ENCODE measurements at regions not wholly inside any gene's neighbourhood (a gene's known extent, or its start where the extent isn't known, plus 50 kb on each side); places are given as distances from the start of the nearest gene placed in this dataset.

DNA sequence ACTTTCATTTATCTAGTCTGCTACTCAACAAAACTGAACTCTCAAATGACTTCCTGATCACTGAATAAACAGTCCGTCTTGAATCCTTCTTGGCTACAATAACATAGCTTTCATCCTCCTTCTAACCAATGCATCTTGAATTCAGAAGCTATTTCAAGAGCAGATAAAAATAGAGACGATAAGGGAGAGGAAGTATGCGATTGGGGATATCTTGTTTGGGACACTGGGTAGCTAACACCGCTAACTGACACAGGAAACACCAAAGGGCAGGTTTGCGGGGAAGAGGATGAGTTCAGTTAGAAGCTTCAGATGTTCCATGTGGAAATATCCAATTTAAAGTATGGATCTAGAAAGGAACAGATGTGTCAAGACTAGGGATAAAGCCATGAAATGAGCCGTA is 102.5 kb downstream of the SLC41A2 start:
- no peak for ATAC-seq
- Histone ChIP-seq H3K4me3 (ENCODE audit: low read depth in 2 of 2, low read length in 2 of 2) (no peak overlapping the region), H3K27ac (ENCODE audit: low read length) (no peak overlapping the region), H3K36me3 (ENCODE audit: control insufficient read depth, insufficient read depth, low read length) (no peaks in the 10 kb centered on the region), H3K27me3 (ENCODE audit: control insufficient read depth, insufficient read depth, low read length) (no peaks in the 10 kb centered on the region), H3K4me1 (ENCODE audit: control insufficient read depth, insufficient read depth, low read length) (no peaks in the 10 kb centered on the region), H3K9me3 (ENCODE audit: control insufficient read depth, insufficient read depth, low read depth, low read length) (no peaks in the 10 kb centered on the region)
- CTCF ChIA-PET: no interaction called here
- intact Hi-C loops (cut with micrococcal nuclease; ENCODE audit: unreplicated experiment): no loop called here
- DNase-seq (ENCODE audit: low read depth, low spot score): no peak
- BruUV-seq (replicated peaks): no TSS peak
- TF ChIP-seq TCF7L2 (IDR thresholded peaks at IDR 0.05; ENCODE audit: low read depth, low read length): no peak
- TF ChIP-seq SIN3A (IDR thresholded peaks at IDR 0.05; ENCODE audit: borderline replicate concordance, insufficient read depth, low read depth, low read length): no peak
- TF ChIP-seq, protein P1, sequence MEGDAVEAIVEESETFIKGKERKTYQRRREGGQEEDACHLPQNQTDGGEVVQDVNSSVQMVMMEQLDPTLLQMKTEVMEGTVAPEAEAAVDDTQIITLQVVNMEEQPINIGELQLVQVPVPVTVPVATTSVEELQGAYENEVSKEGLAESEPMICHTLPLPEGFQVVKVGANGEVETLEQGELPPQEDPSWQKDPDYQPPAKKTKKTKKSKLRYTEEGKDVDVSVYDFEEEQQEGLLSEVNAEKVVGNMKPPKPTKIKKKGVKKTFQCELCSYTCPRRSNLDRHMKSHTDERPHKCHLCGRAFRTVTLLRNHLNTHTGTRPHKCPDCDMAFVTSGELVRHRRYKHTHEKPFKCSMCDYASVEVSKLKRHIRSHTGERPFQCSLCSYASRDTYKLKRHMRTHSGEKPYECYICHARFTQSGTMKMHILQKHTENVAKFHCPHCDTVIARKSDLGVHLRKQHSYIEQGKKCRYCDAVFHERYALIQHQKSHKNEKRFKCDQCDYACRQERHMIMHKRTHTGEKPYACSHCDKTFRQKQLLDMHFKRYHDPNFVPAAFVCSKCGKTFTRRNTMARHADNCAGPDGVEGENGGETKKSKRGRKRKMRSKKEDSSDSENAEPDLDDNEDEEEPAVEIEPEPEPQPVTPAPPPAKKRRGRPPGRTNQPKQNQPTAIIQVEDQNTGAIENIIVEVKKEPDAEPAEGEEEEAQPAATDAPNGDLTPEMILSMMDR (IDR thresholded peaks at IDR 0.05): no peak
- TF ChIP-seq, protein P2, sequence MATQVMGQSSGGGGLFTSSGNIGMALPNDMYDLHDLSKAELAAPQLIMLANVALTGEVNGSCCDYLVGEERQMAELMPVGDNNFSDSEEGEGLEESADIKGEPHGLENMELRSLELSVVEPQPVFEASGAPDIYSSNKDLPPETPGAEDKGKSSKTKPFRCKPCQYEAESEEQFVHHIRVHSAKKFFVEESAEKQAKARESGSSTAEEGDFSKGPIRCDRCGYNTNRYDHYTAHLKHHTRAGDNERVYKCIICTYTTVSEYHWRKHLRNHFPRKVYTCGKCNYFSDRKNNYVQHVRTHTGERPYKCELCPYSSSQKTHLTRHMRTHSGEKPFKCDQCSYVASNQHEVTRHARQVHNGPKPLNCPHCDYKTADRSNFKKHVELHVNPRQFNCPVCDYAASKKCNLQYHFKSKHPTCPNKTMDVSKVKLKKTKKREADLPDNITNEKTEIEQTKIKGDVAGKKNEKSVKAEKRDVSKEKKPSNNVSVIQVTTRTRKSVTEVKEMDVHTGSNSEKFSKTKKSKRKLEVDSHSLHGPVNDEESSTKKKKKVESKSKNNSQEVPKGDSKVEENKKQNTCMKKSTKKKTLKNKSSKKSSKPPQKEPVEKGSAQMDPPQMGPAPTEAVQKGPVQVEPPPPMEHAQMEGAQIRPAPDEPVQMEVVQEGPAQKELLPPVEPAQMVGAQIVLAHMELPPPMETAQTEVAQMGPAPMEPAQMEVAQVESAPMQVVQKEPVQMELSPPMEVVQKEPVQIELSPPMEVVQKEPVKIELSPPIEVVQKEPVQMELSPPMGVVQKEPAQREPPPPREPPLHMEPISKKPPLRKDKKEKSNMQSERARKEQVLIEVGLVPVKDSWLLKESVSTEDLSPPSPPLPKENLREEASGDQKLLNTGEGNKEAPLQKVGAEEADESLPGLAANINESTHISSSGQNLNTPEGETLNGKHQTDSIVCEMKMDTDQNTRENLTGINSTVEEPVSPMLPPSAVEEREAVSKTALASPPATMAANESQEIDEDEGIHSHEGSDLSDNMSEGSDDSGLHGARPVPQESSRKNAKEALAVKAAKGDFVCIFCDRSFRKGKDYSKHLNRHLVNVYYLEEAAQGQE (IDR thresholded peaks at IDR 0.05; ENCODE audit: insufficient read depth in 1 of 2, low read depth in 2 of 2, low read length in 1 of 2): no peak
- TF ChIP-seq POLR2AphosphoS5 (IDR thresholded peaks at IDR 0.05; ENCODE audit: low read depth, low read length): no peak
- in situ Hi-C loops (cut with HindIII; ENCODE audit: low pct_unique_long_range_greater_than_20kb, low sequenced_read_pairs): no loop called here
- POLR2A ChIA-PET: no interaction called here

DNA sequence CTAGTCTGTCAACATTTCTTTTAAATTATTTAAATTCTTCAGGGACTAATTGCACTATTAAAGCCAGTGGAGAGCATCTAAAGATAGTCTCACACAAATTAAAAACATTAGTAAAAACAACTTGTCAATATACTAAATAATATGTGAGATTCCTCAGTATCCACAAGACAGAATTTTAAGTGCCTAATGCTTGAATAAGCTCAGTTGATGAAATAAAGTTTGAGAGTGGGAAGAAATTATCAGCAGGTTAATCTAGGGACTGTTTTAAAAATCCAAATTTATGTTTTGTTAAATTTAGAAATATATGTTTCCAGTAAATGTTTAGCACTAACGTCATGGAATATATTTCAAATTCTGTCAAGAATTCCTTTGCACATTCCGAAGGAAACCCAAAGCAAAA is 105.2 kb downstream of the SLC41A2 start:
- BruUV-seq (replicated peaks): no TSS peak
- no peak for TF ChIP-seq SIN3A (IDR thresholded peaks at IDR 0.05; ENCODE audit: borderline replicate concordance, insufficient read depth, low read depth, low read length)
- TF ChIP-seq POLR2AphosphoS5 (IDR thresholded peaks at IDR 0.05; ENCODE audit: low read depth, low read length): no peak
- no peak for TF ChIP-seq TCF7L2 (IDR thresholded peaks at IDR 0.05; ENCODE audit: low read depth, low read length)
- TF ChIP-seq, protein P2 (IDR thresholded peaks at IDR 0.05; ENCODE audit: insufficient read depth in 1 of 2, low read depth in 2 of 2, low read length in 1 of 2): no peak
- TF ChIP-seq, protein P1 (IDR thresholded peaks at IDR 0.05): no peak
- H3K27ac ChIP-seq (ENCODE audit: low read length): no peak overlapping the region
- CTCF ChIA-PET: no interaction called here
- in situ Hi-C loops (cut with HindIII; ENCODE audit: low pct_unique_long_range_greater_than_20kb, low sequenced_read_pairs) (no loop called here), intact Hi-C loops (cut with micrococcal nuclease; ENCODE audit: unreplicated experiment) (no loop called here)
- DNase-seq (ENCODE audit: low read depth, low spot score) (no peak), ATAC-seq (no peak)
- POLR2A ChIA-PET: no interaction called here
- no peak overlapping the region for H3K4me3 ChIP-seq (ENCODE audit: low read depth in 2 of 2, low read length in 2 of 2)
- no peaks in the 10 kb centered on the region for H3K9me3 ChIP-seq (ENCODE audit: control insufficient read depth, insufficient read depth, low read depth, low read length)
- H3K27me3 ChIP-seq (ENCODE audit: control insufficient read depth, insufficient read depth, low read length): no peaks in the 10 kb centered on the region
- H3K36me3 ChIP-seq (ENCODE audit: control insufficient read depth, insufficient read depth, low read length): no peaks in the 10 kb centered on the region
- H3K4me1 ChIP-seq (ENCODE audit: control insufficient read depth, insufficient read depth, low read length): no peaks in the 10 kb centered on the region
